ENCODE measurements at regions not wholly inside any gene's neighbourhood (a gene's known extent, or its start where the extent isn't known, plus 50 kb on each side); places are given as distances from the start of the nearest gene placed in this dataset.
A peak's percentile ranks its signal among the peaks of the same experiment; 100 is the strongest.

GRCh38 chr6:21441386-21441785 lies 152.2 kb upstream of the SOX4 start:
- H3K9me3 Mint-ChIP-seq = no peaks in the 10 kb centered on the region
- H3K4me1 Mint-ChIP-seq = peaks cover 5% of the 10 kb centered on the region
- ATAC-seq (replicated peaks) = peak; percentile 16

GRCh38 chr6:21442874-21443273 lies 150.7 kb upstream of the SOX4 start:
- no peaks in the 10 kb centered on the region for H3K36me3 Mint-ChIP-seq (ENCODE audit: low read depth)
- no peak overlapping the region for H3K27ac Mint-ChIP-seq
- no peak for ATAC-seq (replicated peaks)
- no peaks in the 10 kb centered on the region for H3K9me3 Mint-ChIP-seq
- H3K27me3 Mint-ChIP-seq = peaks cover 9% of the 10 kb centered on the region
- no peak overlapping the region for H3K4me3 Mint-ChIP-seq
- H3K4me1 Mint-ChIP-seq = peaks cover 5% of the 10 kb centered on the region

More at GRCh38 chr6:21441386-21441785, 152.2 kb upstream of the SOX4 start:
- H3K36me3 Mint-ChIP-seq (ENCODE audit: low read depth) = no peaks in the 10 kb centered on the region
- H3K4me3 Mint-ChIP-seq = no peak overlapping the region
- H3K27me3 Mint-ChIP-seq = peaks cover 12% of the 10 kb centered on the region
- no peak overlapping the region for H3K27ac Mint-ChIP-seq

- peaks cover 17% of the 10 kb centered on the region for H3K27me3 Mint-ChIP-seq
- ATAC-seq (replicated peaks) = no peak
- no peaks in the 10 kb centered on the region for H3K36me3 Mint-ChIP-seq (ENCODE audit: low read depth)
- no peaks in the 10 kb centered on the region for H3K4me1 Mint-ChIP-seq
- H3K4me3 Mint-ChIP-seq = no peak overlapping the region
- no peaks in the 10 kb centered on the region for H3K9me3 Mint-ChIP-seq
- no peak overlapping the region for H3K27ac Mint-ChIP-seq
These were observed 148.8 kb upstream of the SOX4 start for GRCh38 chr6:21444711-21445260.

GRCh38 chr6:21447987-21448386 lies 145.6 kb upstream of the SOX4 start:
- H3K27ac Mint-ChIP-seq = no peak overlapping the region
- ATAC-seq (replicated peaks) = no peak
- no peaks in the 10 kb centered on the region for H3K9me3 Mint-ChIP-seq
- H3K36me3 Mint-ChIP-seq (ENCODE audit: low read depth) = no peaks in the 10 kb centered on the region
- no peak overlapping the region for H3K4me3 Mint-ChIP-seq
- H3K4me1 Mint-ChIP-seq = no peaks in the 10 kb centered on the region
- H3K27me3 Mint-ChIP-seq = peaks cover 28% of the 10 kb centered on the region

GRCh38 chr6:21448485-21449109 lies 145.0 kb upstream of the SOX4 start:
- H3K27me3 Mint-ChIP-seq = peaks cover 28% of the 10 kb centered on the region
- no peak for ATAC-seq (replicated peaks)
- no peaks in the 10 kb centered on the region for H3K36me3 Mint-ChIP-seq (ENCODE audit: low read depth)
- no peak overlapping the region for H3K4me3 Mint-ChIP-seq
- no peaks in the 10 kb centered on the region for H3K9me3 Mint-ChIP-seq
- no peaks in the 10 kb centered on the region for H3K4me1 Mint-ChIP-seq
- H3K27ac Mint-ChIP-seq = no peak overlapping the region

- Mint-ChIP-seq H3K4me3 (no peak overlapping the region), H3K36me3 (ENCODE audit: low read depth) (no peaks in the 10 kb centered on the region), H3K27me3 (peaks cover 24% of the 10 kb centered on the region), H3K9me3 (no peaks in the 10 kb centered on the region), H3K27ac (no peak overlapping the region), H3K4me1 (no peaks in the 10 kb centered on the region)
- no peak for ATAC-seq (replicated peaks)
These were observed 143.4 kb upstream of the SOX4 start for GRCh38 chr6:21450149-21450548.

- no peaks in the 10 kb centered on the region for H3K9me3 Mint-ChIP-seq
- H3K27me3 Mint-ChIP-seq = peaks cover 24% of the 10 kb centered on the region
- H3K36me3 Mint-ChIP-seq (ENCODE audit: low read depth) = no peaks in the 10 kb centered on the region
- H3K27ac Mint-ChIP-seq = no peak overlapping the region
- no peaks in the 10 kb centered on the region for H3K4me1 Mint-ChIP-seq
- H3K4me3 Mint-ChIP-seq = no peak overlapping the region
- no peak for ATAC-seq (replicated peaks)
These were observed 142.9 kb upstream of the SOX4 start for GRCh38 chr6:21450628-21451027.

GRCh38 chr6:21451546-21452013 lies 142.0 kb upstream of the SOX4 start:
- no peak overlapping the region for H3K4me3 Mint-ChIP-seq
- ATAC-seq (replicated peaks) = no peak
- H3K4me1 Mint-ChIP-seq = no peaks in the 10 kb centered on the region
- peaks cover 23% of the 10 kb centered on the region for H3K27me3 Mint-ChIP-seq
- no peaks in the 10 kb centered on the region for H3K9me3 Mint-ChIP-seq
- H3K36me3 Mint-ChIP-seq (ENCODE audit: low read depth) = no peaks in the 10 kb centered on the region
- no peak overlapping the region for H3K27ac Mint-ChIP-seq

- ATAC-seq (replicated peaks) = no peak
- no peaks in the 10 kb centered on the region for H3K4me1 Mint-ChIP-seq
- H3K9me3 Mint-ChIP-seq = no peaks in the 10 kb centered on the region
- peaks cover 19% of the 10 kb centered on the region for H3K27me3 Mint-ChIP-seq
- H3K4me3 Mint-ChIP-seq = no peak overlapping the region
- no peaks in the 10 kb centered on the region for H3K36me3 Mint-ChIP-seq (ENCODE audit: low read depth)
- no peak overlapping the region for H3K27ac Mint-ChIP-seq
These were observed 139.3 kb upstream of the SOX4 start for GRCh38 chr6:21454262-21454661.

GRCh38 chr6:21455071-21455470 lies 138.5 kb upstream of the SOX4 start:
- no peak for ATAC-seq (replicated peaks)
- Mint-ChIP-seq H3K27me3 (peaks cover 14% of the 10 kb centered on the region), H3K4me3 (no peak overlapping the region), H3K4me1 (no peaks in the 10 kb centered on the region), H3K36me3 (ENCODE audit: low read depth) (no peaks in the 10 kb centered on the region), H3K27ac (no peak overlapping the region), H3K9me3 (no peaks in the 10 kb centered on the region)

- Mint-ChIP-seq H3K27me3 (peaks cover 5% of the 10 kb centered on the region), H3K27ac (no peak overlapping the region), H3K4me3 (no peak overlapping the region), H3K36me3 (ENCODE audit: low read depth) (no peaks in the 10 kb centered on the region), H3K4me1 (no peaks in the 10 kb centered on the region), H3K9me3 (no peaks in the 10 kb centered on the region)
- ATAC-seq (replicated peaks) = no peak
These were observed 135.9 kb upstream of the SOX4 start for GRCh38 chr6:21457647-21458046.

GRCh38 chr6:21459641-21460040 lies 133.9 kb upstream of the SOX4 start:
- no peaks in the 10 kb centered on the region for H3K36me3 Mint-ChIP-seq (ENCODE audit: low read depth)
- H3K27me3 Mint-ChIP-seq = peaks cover 5% of the 10 kb centered on the region
- H3K27ac Mint-ChIP-seq = no peak overlapping the region
- ATAC-seq (replicated peaks) = no peak
- H3K4me1 Mint-ChIP-seq = no peaks in the 10 kb centered on the region
- H3K9me3 Mint-ChIP-seq = no peaks in the 10 kb centered on the region
- H3K4me3 Mint-ChIP-seq = no peak overlapping the region

- H3K4me1 Mint-ChIP-seq = no peaks in the 10 kb centered on the region
- ATAC-seq (replicated peaks) = no peak
- H3K4me3 Mint-ChIP-seq = no peak overlapping the region
- no peak overlapping the region for H3K27ac Mint-ChIP-seq
- no peaks in the 10 kb centered on the region for H3K27me3 Mint-ChIP-seq
- no peaks in the 10 kb centered on the region for H3K9me3 Mint-ChIP-seq
- H3K36me3 Mint-ChIP-seq (ENCODE audit: low read depth) = no peaks in the 10 kb centered on the region
These were observed 131.6 kb upstream of the SOX4 start for GRCh38 chr6:21461844-21462518.

- H3K4me1 Mint-ChIP-seq = no peaks in the 10 kb centered on the region
These were observed 131.1 kb upstream of the SOX4 start for GRCh38 chr6:21462519-21462852.

GRCh38 chr6:21467091-21467490 lies 126.5 kb upstream of the SOX4 start:
- Mint-ChIP-seq H3K9me3 (no peaks in the 10 kb centered on the region), H3K36me3 (ENCODE audit: low read depth) (no peaks in the 10 kb centered on the region), H3K4me3 (no peak overlapping the region), H3K27me3 (no peaks in the 10 kb centered on the region), H3K4me1 (no peaks in the 10 kb centered on the region), H3K27ac (no peak overlapping the region)
- no peak for ATAC-seq (replicated peaks)

More at GRCh38 chr6:21462519-21462852, 131.1 kb upstream of the SOX4 start:
- Mint-ChIP-seq H3K36me3 (ENCODE audit: low read depth) (no peaks in the 10 kb centered on the region), H3K9me3 (no peaks in the 10 kb centered on the region), H3K27ac (no peak overlapping the region), H3K4me3 (no peak overlapping the region), H3K27me3 (no peaks in the 10 kb centered on the region)
- ATAC-seq (replicated peaks) = no peak

All from activated T-helper 17 cell treated with anti-CD3 and anti-CD28 coated beads, Interleukin-2, amount 50 U/mL, for 72 hours (primary cell).